ENCODE measurements at regions not wholly inside any gene's neighbourhood (a gene's known extent, or its start where the extent isn't known, plus 50 kb on each side); places are given as distances from the start of the nearest gene placed in this dataset.

DNA sequence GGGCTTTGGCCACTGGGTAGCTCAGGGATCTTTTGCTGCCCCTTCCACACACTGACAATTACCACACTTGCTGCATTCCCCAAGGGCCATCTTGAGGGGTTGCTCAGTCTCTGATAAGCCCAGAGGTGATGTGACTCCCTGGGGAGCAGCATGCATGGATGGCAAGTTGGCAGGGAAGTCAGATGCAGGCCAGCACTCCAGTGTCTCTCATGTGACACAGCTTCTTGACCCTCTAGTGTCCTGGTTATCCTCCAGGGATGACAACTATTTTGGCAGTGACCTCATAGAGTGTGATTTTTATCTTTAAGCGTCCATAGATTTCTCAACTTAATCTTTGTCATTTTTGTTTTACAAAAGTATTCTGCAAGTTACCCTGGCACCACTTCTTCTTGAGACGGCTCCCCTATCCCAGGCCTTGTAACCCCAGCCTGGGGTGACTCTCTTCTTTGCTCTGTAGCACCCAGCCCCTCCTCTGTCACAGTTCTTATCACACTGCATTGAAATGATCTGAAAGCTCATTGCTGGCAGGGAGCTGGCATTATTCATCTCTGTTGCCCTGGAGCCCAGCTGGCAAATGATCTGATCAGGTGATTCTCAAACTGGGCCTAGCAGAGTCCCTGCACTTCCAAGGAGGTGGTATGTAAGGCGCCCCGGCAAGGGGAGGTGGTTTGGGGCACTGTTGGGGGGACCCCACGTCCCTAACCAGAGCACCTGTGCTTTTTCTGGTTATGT, 72.6 kb downstream of the TENT5C start:
- no peak for DNase-seq

- DNase-seq, result no peak
Observed at GRCh38 chr1:117679299-117679698, 73.5 kb downstream of the TENT5C start.

DNA sequence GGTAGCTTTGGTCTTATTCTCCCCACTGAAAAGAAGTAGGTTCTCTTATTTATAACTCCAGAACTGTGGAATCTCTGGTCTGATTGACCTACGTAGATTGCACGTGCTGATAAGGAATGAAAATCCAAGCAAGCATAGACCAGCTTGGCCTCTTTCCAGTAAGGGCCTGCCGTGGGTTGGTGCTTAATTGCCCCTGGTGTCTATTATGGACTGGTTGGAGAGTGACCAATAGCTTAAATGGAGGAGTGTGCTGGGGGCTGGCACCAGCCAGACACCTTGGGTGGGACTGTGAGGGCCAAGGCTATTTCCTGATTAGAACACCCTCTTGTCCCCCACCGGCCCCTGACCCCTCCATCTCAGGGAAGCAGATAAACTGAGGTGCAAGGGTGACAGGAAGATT, 74.0 kb downstream of the TENT5C start:
- no peak for DNase-seq

GRCh38 chr1:117680316-117681002, 74.6 kb downstream of the TENT5C start:
- DNase-seq, result no peak

GRCh38 chr1:117681093-117681900, 75.4 kb downstream of the TENT5C start:
- DNase-seq, result no peak

GRCh38 chr1:117681901-117682250, 76.0 kb downstream of the TENT5C start:
- peak; percentile 21 for DNase-seq

GRCh38 chr1:117682372-117682771, 76.5 kb downstream of the TENT5C start:
- no peak for DNase-seq

DNA sequence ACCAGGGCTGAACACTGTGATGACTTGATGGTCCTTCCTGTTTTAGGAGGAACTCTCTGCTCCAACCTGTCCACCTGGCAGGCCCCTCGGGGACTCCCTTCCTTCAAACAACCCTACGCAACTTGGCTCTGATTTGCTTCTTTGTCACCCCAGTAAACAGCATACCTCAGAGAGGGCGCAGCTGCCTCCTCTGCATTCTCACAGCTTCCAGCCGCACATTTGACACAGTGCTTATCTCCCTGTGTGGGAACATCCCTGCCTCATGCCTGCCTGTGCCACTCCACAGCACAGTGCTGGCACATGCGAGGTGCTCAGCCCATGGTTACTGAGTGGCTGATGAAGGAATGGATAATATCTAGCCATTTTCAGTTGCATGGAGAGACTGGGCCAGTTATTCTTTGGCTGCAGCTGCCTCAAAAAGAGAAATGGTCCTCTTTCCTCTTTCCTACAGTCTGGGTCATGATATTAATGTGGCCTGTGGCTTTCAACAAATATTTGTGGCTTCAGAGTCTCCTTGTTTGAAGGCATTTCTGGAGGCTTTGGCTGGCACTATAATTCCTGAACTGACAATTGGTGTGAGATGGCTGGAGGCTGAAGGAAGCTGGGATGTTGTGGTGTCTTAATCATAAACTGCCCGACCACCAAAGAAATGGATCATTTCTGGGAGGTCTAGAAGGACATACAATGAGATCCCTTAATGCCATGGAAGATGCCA, 77.9 kb downstream of the TENT5C start:
- DNase-seq, result peak; percentile 24

- no peak for DNase-seq
Observed at GRCh38 chr1:117685936-117686806, 80.3 kb downstream of the TENT5C start.

- no peak for DNase-seq
Observed at GRCh38 chr1:117686907-117687306, 81.1 kb downstream of the TENT5C start.

- no peak for DNase-seq
Observed at GRCh38 chr1:117689997-117690625, 84.3 kb downstream of the TENT5C start.

DNA sequence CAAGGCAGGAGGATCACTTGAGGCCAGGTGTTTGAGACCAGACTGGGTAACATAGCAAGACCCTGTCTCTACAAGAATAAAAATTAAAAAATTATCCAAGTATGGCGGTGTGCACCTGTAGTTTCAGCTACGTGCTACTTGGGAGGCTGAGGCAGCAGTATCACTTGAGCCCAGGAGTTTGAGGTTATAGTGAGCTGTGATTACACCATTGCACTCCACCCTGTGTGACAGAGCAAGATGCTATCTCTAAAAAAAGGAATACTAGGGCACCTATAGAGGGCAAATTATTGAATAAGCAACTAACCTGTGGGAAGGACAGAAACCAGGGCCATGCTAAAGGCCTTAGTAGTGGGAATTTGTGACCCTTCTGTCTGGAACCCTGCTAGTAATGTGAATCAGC, 86.1 kb downstream of the TENT5C start:
- no peak for DNase-seq

- no peak for DNase-seq
Observed at GRCh38 chr1:117694543-117694942, 88.7 kb downstream of the TENT5C start.

DNA sequence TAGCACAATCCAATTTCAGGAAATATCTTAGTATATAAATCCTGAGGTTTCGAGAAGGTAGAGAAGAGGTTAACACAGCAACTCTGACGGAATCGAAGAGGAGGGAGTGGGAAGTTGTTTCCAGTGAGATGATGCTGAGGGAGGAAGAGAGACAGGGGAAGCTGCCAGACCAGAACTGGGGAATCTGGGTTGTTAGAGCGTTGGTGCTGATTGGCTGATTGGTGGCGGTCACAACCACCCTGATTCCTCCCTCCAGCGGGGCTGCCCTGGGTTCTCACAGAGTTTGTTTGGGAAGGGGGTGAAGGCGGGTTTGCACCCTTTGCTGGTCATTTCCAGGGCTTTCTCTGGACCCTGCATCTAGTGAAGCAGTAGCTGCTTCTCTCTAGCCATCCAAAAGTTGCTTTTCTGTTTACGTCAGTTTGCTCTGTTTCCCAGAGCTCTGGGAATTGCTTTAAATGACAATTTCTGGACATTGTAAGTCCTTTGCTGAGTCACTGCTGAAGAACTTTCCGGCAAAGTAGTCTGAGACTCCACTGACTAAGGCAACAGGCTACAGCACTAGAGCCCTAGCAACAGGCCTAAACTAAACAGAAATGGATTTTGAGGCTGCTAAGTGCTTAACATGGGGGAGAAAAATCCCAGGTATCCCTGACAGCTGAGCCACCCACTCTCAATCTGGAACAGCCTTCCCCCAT, 90.1 kb downstream of the TENT5C start:
- DNase-seq, result no peak

DNA sequence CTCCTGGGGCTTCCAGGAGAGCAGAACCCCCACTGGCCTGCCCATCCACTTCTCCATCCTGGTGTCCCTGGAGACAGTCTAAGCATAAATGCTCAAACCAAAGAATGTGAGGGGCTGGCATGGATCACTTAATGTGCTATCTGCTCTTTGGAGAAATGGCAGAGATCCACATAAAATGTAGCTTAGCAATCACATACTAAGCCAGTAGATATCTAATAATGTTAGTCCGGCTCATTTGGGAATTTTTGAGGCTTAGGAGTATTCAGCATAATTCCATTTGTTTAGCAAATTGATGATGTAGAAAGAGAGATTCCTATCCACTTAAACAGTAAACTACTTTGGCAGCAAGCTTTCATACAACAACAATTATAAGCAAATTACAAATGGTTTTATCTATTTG, 90.7 kb downstream of the TENT5C start:
- no peak for DNase-seq

DNA sequence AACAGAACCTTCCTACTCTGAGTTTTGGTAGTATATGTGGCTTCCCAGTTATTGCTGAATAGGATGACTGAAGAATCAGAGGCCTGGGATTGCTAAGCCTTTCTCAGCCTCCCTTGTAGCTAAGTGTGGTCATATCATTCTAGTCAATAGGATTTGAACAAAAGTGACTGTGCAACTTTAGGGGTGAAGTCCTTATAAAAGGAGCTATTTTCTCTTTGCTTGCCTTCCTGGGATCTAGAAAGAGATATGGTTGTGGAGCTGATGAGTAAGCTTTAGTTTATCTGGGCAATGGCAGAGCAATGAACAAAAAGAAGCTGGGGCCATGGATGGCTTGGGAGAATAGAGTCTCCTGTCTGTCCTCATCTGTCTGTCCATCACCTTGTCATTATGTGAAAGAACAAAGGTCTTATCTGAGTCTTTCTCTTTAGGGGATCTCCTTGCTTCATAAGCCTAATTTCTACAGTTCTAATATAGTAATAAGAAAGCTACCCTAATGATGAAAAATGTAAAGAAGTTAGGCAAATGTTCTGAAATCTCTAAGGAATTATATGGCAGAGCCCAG, 91.5 kb downstream of the TENT5C start:
- peak; percentile 26 for DNase-seq

GRCh38 chr1:117698398-117699160, 92.7 kb downstream of the TENT5C start:
- DNase-seq, result peak; percentile 43

DNA sequence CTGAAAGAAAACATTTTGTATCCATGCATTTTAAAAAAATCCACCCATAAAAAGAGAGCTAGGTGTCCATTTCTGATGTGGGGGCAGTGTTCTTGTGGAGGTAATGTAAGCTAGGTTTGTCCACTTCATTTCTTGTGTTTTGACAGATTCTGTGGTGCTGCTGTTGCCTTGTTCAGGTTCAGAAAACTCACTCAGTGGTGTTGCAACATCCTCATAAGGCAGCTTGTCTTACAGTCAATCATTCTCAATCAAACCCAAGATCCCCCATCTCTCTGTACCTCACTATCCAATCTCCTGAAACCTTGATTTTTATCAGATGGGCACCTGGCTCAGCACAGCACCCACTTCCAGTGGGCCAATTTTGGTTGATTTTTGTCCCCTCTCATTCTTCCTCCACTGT, 94.1 kb downstream of the TENT5C start:
- DNase-seq, result no peak

DNA sequence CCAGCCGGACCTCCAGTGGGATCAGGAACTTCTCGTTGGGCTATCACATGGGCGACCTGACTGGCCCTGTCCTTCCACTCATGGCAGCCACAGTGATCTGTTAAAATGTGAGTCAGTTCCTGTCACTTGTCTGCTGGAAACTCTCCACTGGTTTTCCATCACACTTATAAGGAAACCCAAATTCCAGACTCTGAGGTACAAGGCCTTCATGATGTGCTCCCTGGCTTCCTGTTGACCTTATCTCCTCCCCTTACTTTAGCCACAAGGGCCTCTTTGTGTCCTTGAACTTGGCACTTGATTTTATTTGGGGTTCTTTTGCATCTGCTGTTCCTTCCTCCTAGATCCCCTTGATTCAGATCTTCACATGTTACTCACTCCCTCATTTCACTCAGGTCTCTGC, 96.8 kb downstream of the TENT5C start:
- DNase-seq, result no peak

DNA sequence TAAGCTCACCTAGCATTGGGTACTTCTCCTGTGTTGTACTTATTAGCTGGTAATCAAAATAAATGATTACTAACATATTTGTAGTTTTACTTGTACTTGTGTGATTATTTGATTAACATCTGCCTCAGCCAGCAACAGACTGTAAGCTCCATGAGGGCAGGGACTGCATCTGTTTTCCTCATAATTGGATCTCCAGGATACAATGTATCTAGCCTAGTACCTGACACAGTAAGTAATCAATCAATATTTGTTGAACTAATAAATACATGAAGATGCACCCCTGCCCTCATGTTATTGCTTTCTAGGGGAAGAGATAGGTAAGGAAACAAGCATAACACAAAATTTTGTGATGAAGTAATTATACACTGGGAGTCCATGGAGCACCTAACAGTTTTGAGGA, 101.5 kb downstream of the TENT5C start:
- DNase-seq, result no peak
